ENCODE measurements at regions not wholly inside any gene's neighbourhood (a gene's known extent, or its start where the extent isn't known, plus 50 kb on each side); places are given as distances from the start of the nearest gene placed in this dataset.

GRCh38 chr4:83917572-83917971 is 381.7 kb downstream of the GPAT3 start:
- TF ChIP-seq, protein P1, sequence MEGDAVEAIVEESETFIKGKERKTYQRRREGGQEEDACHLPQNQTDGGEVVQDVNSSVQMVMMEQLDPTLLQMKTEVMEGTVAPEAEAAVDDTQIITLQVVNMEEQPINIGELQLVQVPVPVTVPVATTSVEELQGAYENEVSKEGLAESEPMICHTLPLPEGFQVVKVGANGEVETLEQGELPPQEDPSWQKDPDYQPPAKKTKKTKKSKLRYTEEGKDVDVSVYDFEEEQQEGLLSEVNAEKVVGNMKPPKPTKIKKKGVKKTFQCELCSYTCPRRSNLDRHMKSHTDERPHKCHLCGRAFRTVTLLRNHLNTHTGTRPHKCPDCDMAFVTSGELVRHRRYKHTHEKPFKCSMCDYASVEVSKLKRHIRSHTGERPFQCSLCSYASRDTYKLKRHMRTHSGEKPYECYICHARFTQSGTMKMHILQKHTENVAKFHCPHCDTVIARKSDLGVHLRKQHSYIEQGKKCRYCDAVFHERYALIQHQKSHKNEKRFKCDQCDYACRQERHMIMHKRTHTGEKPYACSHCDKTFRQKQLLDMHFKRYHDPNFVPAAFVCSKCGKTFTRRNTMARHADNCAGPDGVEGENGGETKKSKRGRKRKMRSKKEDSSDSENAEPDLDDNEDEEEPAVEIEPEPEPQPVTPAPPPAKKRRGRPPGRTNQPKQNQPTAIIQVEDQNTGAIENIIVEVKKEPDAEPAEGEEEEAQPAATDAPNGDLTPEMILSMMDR (IDR thresholded peaks at IDR 0.05) = no peak
- no peak for TF ChIP-seq POLR2A (IDR thresholded peaks at IDR 0.05)
